A673 (cell line): ENCODE measurements at regions not wholly inside any gene's neighbourhood (a gene's known extent, or its start where the extent isn't known, plus 50 kb on each side); places are given as distances from the start of the nearest gene placed in this dataset.

Experiments used
- BruUV-seq: library from RNA; stranded (reverse); fragments of 400-500 nt; replicated peaks from 2 replicates; lab custom pipeline; 2021; lab: Mats Ljungman, UMichigan
- CTCF ChIA-PET: fragments of 300-600 bp; sonication (Branson Sonifier 250); formaldehyde crosslinking; loops from one replicate; lab custom pipeline; 2022; ENCODE audit warnings: antibody characterized with exemption; lab: Charles Lee
- POLR2A ChIA-PET: fragments of 300-600 bp; sonication (Branson Sonifier 250); formaldehyde crosslinking; loops from one replicate; lab custom pipeline; 2022; ENCODE audit warnings: antibody characterized with exemption; ENCODE audit not compliant: low non-redundant PET; lab: Charles Lee
- DNase-seq: peaks from one replicate; pipeline ENCODE4 v3.0.0-alpha.2; 2015; ENCODE audit warnings: low spot score
- H3K27ac ChIP-seq: fragments of 200-600 bp; sonication (generic); 2 replicates; pipeline ENCODE4 v1.5.1; 2016; ENCODE audit warnings: mixed run types, low read depth, mild to moderate bottlenecking, mixed read lengths, antibody characterized with exemption, low read length; ENCODE audit not compliant: poor library complexity, severe bottlenecking
- H3K27me3 ChIP-seq: fragments of 200-600 bp; sonication (generic); replicated peaks from 2 replicates; pipeline ENCODE4 v1.6.1; 2017; ENCODE audit warnings: mixed run types, low read depth, mild to moderate bottlenecking, mixed read lengths, antibody characterized with exemption, low read length; ENCODE audit not compliant: insufficient read depth, poor library complexity
- H3K36me3 ChIP-seq: fragments of 200-600 bp; sonication (generic); 2 replicates; pipeline ENCODE4 v1.6.1; 2016; ENCODE audit warnings: mixed run types, mild to moderate bottlenecking, mixed read lengths, antibody characterized with exemption, low read length; ENCODE audit not compliant: insufficient read depth, poor library complexity, severe bottlenecking
- H3K4me1 ChIP-seq: fragments of 200-600 bp; sonication (generic); 2 replicates; pipeline ENCODE4 v1.6.1; 2017; ENCODE audit warnings: mixed run types, mild to moderate bottlenecking, mixed read lengths, antibody characterized with exemption, low read length; ENCODE audit not compliant: insufficient read depth, poor library complexity, severe bottlenecking
- H3K4me3 ChIP-seq: fragments of 200-600 bp; sonication (generic); 2 replicates; pipeline ENCODE4 v1.5.1; 2016; ENCODE audit warnings: low read depth, mixed run types, mild to moderate bottlenecking, mixed read lengths, low read length; ENCODE audit not compliant: poor library complexity, severe bottlenecking
- H3K9me3 ChIP-seq: fragments of 200-600 bp; sonication (generic); 2 replicates; pipeline ENCODE4 v1.6.1; 2016; ENCODE audit warnings: mixed run types, low read depth, mild to moderate bottlenecking, mixed read lengths, antibody characterized with exemption, low read length; ENCODE audit not compliant: poor library complexity, severe bottlenecking
- CTCF ChIP-seq: fragments of 300-800, 200-600 bp; sonication (generic); conservative IDR thresholded peaks from 2 replicates; pipeline ENCODE4 v1.5.1; 2017; ENCODE audit warnings: low read depth, mild to moderate bottlenecking, antibody characterized with exemption, low read length, moderate library complexity, mixed read lengths
- EZH2 ChIP-seq: fragments of 200-600 bp; sonication (generic); IDR thresholded peaks from 2 replicates; pipeline ENCODE4 v1.6.1; 2017; ENCODE audit warnings: borderline replicate concordance, low read depth, mild to moderate bottlenecking, mixed read lengths, antibody characterized with exemption, low read length; ENCODE audit not compliant: poor library complexity, severe bottlenecking
- intact Hi-C: fragments of 100-400 bp; cut with micrococcal nuclease; formaldehyde crosslinking; loops from one replicate; pipeline ENCODE4 v1.10.0; 2022; ENCODE audit not compliant: unreplicated experiment

GRCh38 chr7:89773611-89774010, 380.7 kb upstream of the STEAP1 start:
- TF ChIP-seq CTCF (no peak), EZH2 (no peak)
- H3K9me3 ChIP-seq = no peaks in the 10 kb centered on the region
- no peak overlapping the region for H3K4me3 ChIP-seq
- H3K27me3 ChIP-seq = no peaks in the 10 kb centered on the region
- POLR2A ChIA-PET = no interaction called here
- DNase-seq = no peak
- H3K36me3 ChIP-seq = no peaks in the 10 kb centered on the region
- no peaks in the 10 kb centered on the region for H3K4me1 ChIP-seq
- intact Hi-C loops = no loop called here
- no peak overlapping the region for H3K27ac ChIP-seq
- CTCF ChIA-PET = no interaction called here
- no TSS peak for BruUV-seq

- ChIA-PET CTCF (no interaction called here), POLR2A (no interaction called here)
- BruUV-seq = no TSS peak
- Histone ChIP-seq H3K4me1 (no peaks in the 10 kb centered on the region), H3K9me3 (no peaks in the 10 kb centered on the region), H3K36me3 (no peaks in the 10 kb centered on the region), H3K27me3 (no peaks in the 10 kb centered on the region), H3K27ac (no peak overlapping the region), H3K4me3 (no peak overlapping the region)
- intact Hi-C loops = no loop called here
- TF ChIP-seq CTCF (no peak), EZH2 (no peak)
- no peak for DNase-seq
Measured at GRCh38 chr7:89775459-89775858, 378.8 kb upstream of the STEAP1 start.

- Histone ChIP-seq H3K4me1 (no peaks in the 10 kb centered on the region), H3K4me3 (no peak overlapping the region), H3K9me3 (no peaks in the 10 kb centered on the region), H3K36me3 (no peaks in the 10 kb centered on the region), H3K27me3 (peaks cover 9% of the 10 kb centered on the region), H3K27ac (no peak overlapping the region)
- no TSS peak for BruUV-seq
- DNase-seq = no peak
- intact Hi-C loops = no loop called here
- CTCF ChIA-PET = no interaction called here
- TF ChIP-seq EZH2 = no peak
- TF ChIP-seq CTCF = no peak
- POLR2A ChIA-PET = no interaction called here
Measured at GRCh38 chr7:89776980-89777379, 377.3 kb upstream of the STEAP1 start.
